GM21529 (cell line): ENCODE measurements at regions not wholly inside any gene's neighbourhood (a gene's known extent, or its start where the extent isn't known, plus 50 kb on each side); places are given as distances from the start of the nearest gene placed in this dataset.

Experiments used
- ATAC-seq: cut with Tn5 transposase; IDR thresholded peaks from one replicate; pipeline ENCODE4 v1.9.1; 2021; ENCODE audit not compliant: unreplicated experiment

GRCh38 chr2:5950736-5951135 lies 258.6 kb downstream of the SOX11 start:
- ATAC-seq: no peak

GRCh38 chr2:5951471-5951870 lies 259.3 kb downstream of the SOX11 start:
- ATAC-seq: no peak

GRCh38 chr2:5953525-5953924 lies 261.3 kb downstream of the SOX11 start:
- no peak for ATAC-seq

GRCh38 chr2:5954509-5954908 lies 262.3 kb downstream of the SOX11 start:
- no peak for ATAC-seq

GRCh38 chr2:5955921-5956320 lies 263.7 kb downstream of the SOX11 start:
- ATAC-seq: no peak

- no peak for ATAC-seq
These were observed 267.9 kb downstream of the SOX11 start for GRCh38 chr2:5959836-5960820.

- ATAC-seq: no peak
These were observed 275.3 kb downstream of the SOX11 start for GRCh38 chr2:5967506-5967905.

- no peak for ATAC-seq
These were observed 277.1 kb downstream of the SOX11 start for GRCh38 chr2:5969303-5969702.

GRCh38 chr2:5970347-5970746 lies 278.2 kb downstream of the SOX11 start:
- no peak for ATAC-seq

- no peak for ATAC-seq
These were observed 282.3 kb downstream of the SOX11 start for GRCh38 chr2:5974477-5974876.

GRCh38 chr2:5975401-5975800 lies 283.2 kb downstream of the SOX11 start:
- ATAC-seq: no peak

GRCh38 chr2:5976531-5977065 lies 284.4 kb downstream of the SOX11 start:
- no peak for ATAC-seq

- ATAC-seq: no peak
These were observed 285.3 kb downstream of the SOX11 start for GRCh38 chr2:5977477-5977876.

GRCh38 chr2:5978131-5978751 lies 286.1 kb downstream of the SOX11 start:
- ATAC-seq: no peak

GRCh38 chr2:5980450-5981190 lies 288.4 kb downstream of the SOX11 start:
- ATAC-seq: no peak

- no peak for ATAC-seq
These were observed 290.2 kb downstream of the SOX11 start for GRCh38 chr2:5982193-5982902.

GRCh38 chr2:5982903-5983265 lies 290.7 kb downstream of the SOX11 start:
- ATAC-seq: no peak

- no peak for ATAC-seq
These were observed 291.5 kb downstream of the SOX11 start for GRCh38 chr2:5983511-5984272.

- ATAC-seq: no peak
These were observed 292.1 kb downstream of the SOX11 start for GRCh38 chr2:5984273-5984655.

GRCh38 chr2:5984946-5985345 lies 292.8 kb downstream of the SOX11 start:
- no peak for ATAC-seq
